ENCODE measurements at regions not wholly inside any gene's neighbourhood (a gene's known extent, or its start where the extent isn't known, plus 50 kb on each side); places are given as distances from the start of the nearest gene placed in this dataset.

GRCh38 chr13:54449922-54450321 lies 1421.3 kb downstream of the OLFM4 start:
- Mint-ChIP-seq H3K27ac (no peak overlapping the region), H3K9me3 (ENCODE audit: insufficient read depth) (peaks cover 2% of the 10 kb centered on the region), H3K27me3 (no peaks in the 10 kb centered on the region), H3K4me3 (no peak overlapping the region), H3K4me1 (no peaks in the 10 kb centered on the region)
- no peak overlapping the region for H3K4me3 ChIP-seq (ENCODE audit: control extremely low read depth in 1 of 5, extremely low read depth in 1 of 5, insufficient read depth in 1 of 5, low read depth in 2 of 5, low read length in 4 of 5)
- no peaks in the 10 kb centered on the region for H3K79me2 ChIP-seq (ENCODE audit: control insufficient read depth, insufficient read depth, low read length)
- H3K4me1 ChIP-seq (ENCODE audit: control insufficient read depth in 2 of 2, insufficient read depth in 2 of 2, low read length in 2 of 2): no peaks in the 10 kb centered on the region
- no peak overlapping the region for H3K9ac ChIP-seq (ENCODE audit: low read length)
- no peak overlapping the region for H3K27ac ChIP-seq (ENCODE audit: low read length in 2 of 2)
- no peaks in the 10 kb centered on the region for H4K20me1 ChIP-seq (ENCODE audit: control insufficient read depth, insufficient read depth, low read length, poor library complexity, severe bottlenecking)
- ChIA-PET POLR2A (no interaction called here), CTCF (no interaction called here)
- DNase-seq (no peak), ATAC-seq (ENCODE audit: low read depth) (no peak)
- no peak overlapping the region for H2AFZ ChIP-seq (ENCODE audit: insufficient read depth, low read depth, low read length, poor library complexity, severe bottlenecking)
- no peaks in the 10 kb centered on the region for H3K36me3 ChIP-seq (replicated peaks in 1 of 2; ENCODE audit: control extremely low read depth in 1 of 2, control insufficient read depth in 1 of 2, extremely low read depth in 1 of 2, insufficient read depth in 2 of 2, low read length in 1 of 2)
- TF ChIP-seq EZH2 (IDR thresholded peaks at IDR 0.05; ENCODE audit: borderline replicate concordance, insufficient read depth, low read depth, low read length, poor library complexity, severe bottlenecking) (no peak), CTCF (IDR thresholded peaks at IDR 0.05) (no peak)
- H3K4me2 ChIP-seq (replicated peaks; ENCODE audit: low read depth, low read length, poor library complexity, severe bottlenecking): no peak overlapping the region
- no peaks in the 10 kb centered on the region for H3K9me3 ChIP-seq (ENCODE audit: control extremely low read depth in 1 of 3, control insufficient read depth in 2 of 3, insufficient read depth in 1 of 3, low read length in 2 of 3)
- H3K27me3 ChIP-seq (replicated peaks in 1 of 4; ENCODE audit: control extremely low read depth in 1 of 4, control insufficient read depth in 3 of 4, insufficient read depth in 4 of 4, low read length in 3 of 4): no peaks in the 10 kb centered on the region
- intact Hi-C loops (cut with micrococcal nuclease): no loop called here
- no CpG with 5 or more reads among the region's 1 CpG for WGBS (ENCODE audit: insufficient coverage)

- Mint-ChIP-seq H3K27me3 (no peaks in the 10 kb centered on the region), H3K4me1 (no peaks in the 10 kb centered on the region), H3K4me3 (no peak overlapping the region), H3K27ac (no peak overlapping the region), H3K9me3 (ENCODE audit: insufficient read depth) (no peaks in the 10 kb centered on the region)
- Histone ChIP-seq H3K4me3 (ENCODE audit: control extremely low read depth in 1 of 5, extremely low read depth in 1 of 5, insufficient read depth in 1 of 5, low read depth in 2 of 5, low read length in 4 of 5) (no peak overlapping the region), H3K79me2 (ENCODE audit: control insufficient read depth, insufficient read depth, low read length) (no peaks in the 10 kb centered on the region), H2AFZ (ENCODE audit: insufficient read depth, low read depth, low read length, poor library complexity, severe bottlenecking) (no peak overlapping the region), H3K27me3 (replicated peaks in 1 of 4; ENCODE audit: control extremely low read depth in 1 of 4, control insufficient read depth in 3 of 4, insufficient read depth in 4 of 4, low read length in 3 of 4) (no peaks in the 10 kb centered on the region), H3K9ac (ENCODE audit: low read length) (no peak overlapping the region), H3K9me3 (ENCODE audit: control extremely low read depth in 1 of 3, control insufficient read depth in 2 of 3, insufficient read depth in 1 of 3, low read length in 2 of 3) (peaks cover 0 to 4% (median 0%) of the 10 kb centered on the region in 3 donors), H3K36me3 (replicated peaks in 1 of 2; ENCODE audit: control extremely low read depth in 1 of 2, control insufficient read depth in 1 of 2, extremely low read depth in 1 of 2, insufficient read depth in 2 of 2, low read length in 1 of 2) (no peaks in the 10 kb centered on the region), H3K4me1 (ENCODE audit: control insufficient read depth in 2 of 2, insufficient read depth in 2 of 2, low read length in 2 of 2) (no peaks in the 10 kb centered on the region), H3K4me2 (replicated peaks; ENCODE audit: low read depth, low read length, poor library complexity, severe bottlenecking) (no peak overlapping the region), H3K27ac (ENCODE audit: low read length in 2 of 2) (no peak overlapping the region), H4K20me1 (ENCODE audit: control insufficient read depth, insufficient read depth, low read length, poor library complexity, severe bottlenecking) (no peaks in the 10 kb centered on the region)
- intact Hi-C loops (cut with micrococcal nuclease): no loop called here
- WGBS (ENCODE audit: insufficient coverage): no CpG with 5 or more reads among the region's 1 CpG
- DNase-seq: no peak
- TF ChIP-seq CTCF (IDR thresholded peaks at IDR 0.05) (no peak), EZH2 (IDR thresholded peaks at IDR 0.05; ENCODE audit: borderline replicate concordance, insufficient read depth, low read depth, low read length, poor library complexity, severe bottlenecking) (no peak)
- ATAC-seq (ENCODE audit: low read depth): no peak
- POLR2A ChIA-PET: no interaction called here
- CTCF ChIA-PET: no interaction called here
Measured at GRCh38 chr13:54484166-54484565, 1455.6 kb downstream of the OLFM4 start.

Data from B cell (primary cell).